Parathyroid adenoma (tissue), 2 donors: ENCODE measurements at regions not wholly inside any gene's neighbourhood (a gene's known extent, or its start where the extent isn't known, plus 50 kb on each side); places are given as distances from the start of the nearest gene placed in this dataset.

Source experiments
- H2AFZ ChIP-seq: fragments of 300-600 bp; sonication (generic); one replicate; pipeline ENCODE4 v1.7.0; 2017; ENCODE audit warnings: antibody characterized with exemption, mild to moderate bottlenecking
- H3K27ac ChIP-seq: fragments of 300-600 bp; sonication (generic); one replicate; pipeline ENCODE4 v1.7.0; 2017
- H3K27me3 ChIP-seq: fragments of 300-600 bp; sonication (generic); one replicate; pipeline ENCODE4 v1.7.0; 2017; ENCODE audit warnings: low read length; ENCODE audit not compliant: control insufficient read depth, insufficient read depth
- H3K36me3 ChIP-seq: fragments of 300-600 bp; sonication (generic); one replicate; pipeline ENCODE4 v1.7.0; 2017; ENCODE audit warnings: low read length; ENCODE audit not compliant: control insufficient read depth, insufficient read depth
- H3K4me1 ChIP-seq: fragments of 300-600 bp; sonication (generic); one replicate; pipeline ENCODE4 v1.7.0; 2017; ENCODE audit warnings: control low read depth
- H3K4me2 ChIP-seq: fragments of 300-600 bp; sonication (generic); one replicate; pipeline ENCODE4 v1.7.0; 2017; ENCODE audit warnings: low read length
- H3K4me3 ChIP-seq: fragments of 300-600 bp; sonication (generic); one replicate; pipeline ENCODE4 v1.7.0; 2017; ENCODE audit warnings: low read depth, low read length
- H3K79me2 ChIP-seq: fragments of 300-600 bp; sonication (generic); one replicate; pipeline ENCODE4 v1.7.0; 2017; ENCODE audit warnings: control low read depth
- H3K9ac ChIP-seq: fragments of 300-600 bp; sonication (generic); one replicate; pipeline ENCODE4 v1.7.0; 2017; ENCODE audit warnings: mild to moderate bottlenecking
- H3K9me3 ChIP-seq: fragments of 300-600 bp; sonication (generic); one replicate; pipeline ENCODE4 v1.7.0; 2017; ENCODE audit warnings: low read length; ENCODE audit not compliant: control insufficient read depth
- CTCF ChIP-seq: fragments of 300-600 bp; sonication (generic); IDR thresholded peaks from one replicate; pipeline ENCODE4 v1.7.0; 2017; ENCODE audit warnings: antibody characterized with exemption, mild to moderate bottlenecking
- donor health status: primary hyperparathyroidism.

- Histone ChIP-seq H3K79me2 (no peaks in the 10 kb centered on the region), H3K9me3 (no peaks in the 10 kb centered on the region), H3K27ac (no peak overlapping the region), H2AFZ (no peak overlapping the region), H3K4me3 (no peak overlapping the region), H3K27me3 (no peaks in the 10 kb centered on the region), H3K4me1 (no peaks in the 10 kb centered on the region), H3K36me3 (no peaks in the 10 kb centered on the region), H3K4me2 (no peak overlapping the region), H3K9ac (no peak overlapping the region)
- no peak for TF ChIP-seq CTCF
Measured at GRCh38 chr14:106215229-106215628, 688.8 kb downstream of the TMEM121 start.

GRCh38 chr14:106216679-106217078 is 690.3 kb downstream of the TMEM121 start:
- TF ChIP-seq CTCF = no peak
- Histone ChIP-seq H3K27me3 (no peaks in the 10 kb centered on the region), H3K79me2 (no peaks in the 10 kb centered on the region)

GRCh38 chr14:106218174-106218573 is 691.8 kb downstream of the TMEM121 start:
- H3K4me3 ChIP-seq = no peak overlapping the region
- H3K9me3 ChIP-seq = no peaks in the 10 kb centered on the region
- H3K4me1 ChIP-seq = no peaks in the 10 kb centered on the region
- no peak for TF ChIP-seq CTCF
- no peak overlapping the region for H3K27ac ChIP-seq
- no peaks in the 10 kb centered on the region for H3K79me2 ChIP-seq
- H2AFZ ChIP-seq = no peak overlapping the region
- no peaks in the 10 kb centered on the region for H3K27me3 ChIP-seq
- H3K9ac ChIP-seq = no peak overlapping the region
- H3K4me2 ChIP-seq = no peak overlapping the region
- no peaks in the 10 kb centered on the region for H3K36me3 ChIP-seq

More at GRCh38 chr14:106216679-106217078, 690.3 kb downstream of the TMEM121 start:
- Histone ChIP-seq H3K36me3 (no peaks in the 10 kb centered on the region), H3K9ac (no peak overlapping the region), H3K27ac (no peak overlapping the region), H2AFZ (no peak overlapping the region), H3K4me1 (no peaks in the 10 kb centered on the region), H3K9me3 (no peaks in the 10 kb centered on the region), H3K4me2 (no peak overlapping the region), H3K4me3 (no peak overlapping the region)

- H3K36me3 ChIP-seq = no peaks in the 10 kb centered on the region
- no peak overlapping the region for H3K4me3 ChIP-seq
- no peaks in the 10 kb centered on the region for H3K4me1 ChIP-seq
- no peaks in the 10 kb centered on the region for H3K27me3 ChIP-seq
- H3K27ac ChIP-seq = no peak overlapping the region
- H3K9ac ChIP-seq = no peak overlapping the region
- H3K79me2 ChIP-seq = no peaks in the 10 kb centered on the region
- no peak overlapping the region for H3K4me2 ChIP-seq
- H3K9me3 ChIP-seq = no peaks in the 10 kb centered on the region
- no peak overlapping the region for H2AFZ ChIP-seq
- TF ChIP-seq CTCF = no peak
Measured at GRCh38 chr14:106222311-106222710, 695.9 kb downstream of the TMEM121 start.

- H3K9ac ChIP-seq = no peak overlapping the region
- H3K4me2 ChIP-seq = no peak overlapping the region
- no peaks in the 10 kb centered on the region for H3K4me1 ChIP-seq
- TF ChIP-seq CTCF = no peak
- no peak overlapping the region for H3K27ac ChIP-seq
- no peaks in the 10 kb centered on the region for H3K9me3 ChIP-seq
- H3K4me3 ChIP-seq = no peak overlapping the region
- no peaks in the 10 kb centered on the region for H3K27me3 ChIP-seq
- H3K36me3 ChIP-seq = no peaks in the 10 kb centered on the region
- no peaks in the 10 kb centered on the region for H3K79me2 ChIP-seq
- H2AFZ ChIP-seq = no peak overlapping the region
Measured at GRCh38 chr14:106222731-106223130, 696.3 kb downstream of the TMEM121 start.
